ENCODE measurements at regions not wholly inside any gene's neighbourhood (a gene's known extent, or its start where the extent isn't known, plus 50 kb on each side); places are given as distances from the start of the nearest gene placed in this dataset.

- Histone ChIP-seq H3K27ac (ENCODE audit: control insufficient read depth, insufficient read depth, low read length) (no peak overlapping the region), H3K36me3 (ENCODE audit: control insufficient read depth in 2 of 2, extremely low read depth in 1 of 2, insufficient read depth in 2 of 2, low read length in 2 of 2) (no peaks in the 10 kb centered on the region), H3K9ac (ENCODE audit: control insufficient read depth, extremely low read depth, insufficient read depth, low read length) (no peak overlapping the region), H3K9me1 (ENCODE audit: control insufficient read depth, extremely low read depth, insufficient read depth, low read length) (no peaks in the 10 kb centered on the region), H3K27me3 (ENCODE audit: control insufficient read depth, extremely low read depth, insufficient read depth, low read length) (no peaks in the 10 kb centered on the region), H3K79me2 (ENCODE audit: control insufficient read depth, insufficient read depth, low read length) (no peaks in the 10 kb centered on the region), H2AFZ (ENCODE audit: control insufficient read depth, low read length) (no peak overlapping the region), H3K9me3 (ENCODE audit: control insufficient read depth, low read depth, low read length) (no peaks in the 10 kb centered on the region), H3K4me3 (ENCODE audit: control insufficient read depth in 2 of 3, extremely low read depth in 1 of 3, insufficient read depth in 2 of 3, low read depth in 1 of 3, low read length in 3 of 3) (no peak overlapping the region), H3K4me1 (ENCODE audit: control insufficient read depth, extremely low read depth, insufficient read depth, low read length) (no peaks in the 10 kb centered on the region), H3K4me2 (ENCODE audit: control insufficient read depth, extremely low read depth, insufficient read depth, low read depth, low read length) (no peak overlapping the region), H4K20me1 (ENCODE audit: control insufficient read depth, extremely low read depth, insufficient read depth, low read length) (no peaks in the 10 kb centered on the region)
- dilution Hi-C loops (cut with MboI; ENCODE audit: extremely low pct_ligation_motif_present, low sequenced_read_pairs) = no loop called here
- FAIRE-seq (no peak), DNase-seq (ENCODE audit: low read depth, low spot score) (no peak)
- no peak for TF ChIP-seq EZH2 (IDR thresholded peaks at IDR 0.05; ENCODE audit: low read length)
- TF ChIP-seq, protein P1, sequence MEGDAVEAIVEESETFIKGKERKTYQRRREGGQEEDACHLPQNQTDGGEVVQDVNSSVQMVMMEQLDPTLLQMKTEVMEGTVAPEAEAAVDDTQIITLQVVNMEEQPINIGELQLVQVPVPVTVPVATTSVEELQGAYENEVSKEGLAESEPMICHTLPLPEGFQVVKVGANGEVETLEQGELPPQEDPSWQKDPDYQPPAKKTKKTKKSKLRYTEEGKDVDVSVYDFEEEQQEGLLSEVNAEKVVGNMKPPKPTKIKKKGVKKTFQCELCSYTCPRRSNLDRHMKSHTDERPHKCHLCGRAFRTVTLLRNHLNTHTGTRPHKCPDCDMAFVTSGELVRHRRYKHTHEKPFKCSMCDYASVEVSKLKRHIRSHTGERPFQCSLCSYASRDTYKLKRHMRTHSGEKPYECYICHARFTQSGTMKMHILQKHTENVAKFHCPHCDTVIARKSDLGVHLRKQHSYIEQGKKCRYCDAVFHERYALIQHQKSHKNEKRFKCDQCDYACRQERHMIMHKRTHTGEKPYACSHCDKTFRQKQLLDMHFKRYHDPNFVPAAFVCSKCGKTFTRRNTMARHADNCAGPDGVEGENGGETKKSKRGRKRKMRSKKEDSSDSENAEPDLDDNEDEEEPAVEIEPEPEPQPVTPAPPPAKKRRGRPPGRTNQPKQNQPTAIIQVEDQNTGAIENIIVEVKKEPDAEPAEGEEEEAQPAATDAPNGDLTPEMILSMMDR (optimal IDR thresholded peaks at IDR 0.05 in 1 of 3, IDR thresholded peaks at IDR 0.05 in 1 of 3, conservative IDR thresholded peaks at IDR 0.05 in 1 of 3; ENCODE audit: extremely low read depth in 1 of 3, insufficient read depth in 2 of 3, low read length in 3 of 3) = no peak
These were observed 499.9 kb downstream of the TBL1XR1 start for GRCh38 chr3:176697284-176697889.

- dilution Hi-C loops (cut with MboI; ENCODE audit: extremely low pct_ligation_motif_present, low sequenced_read_pairs) = no loop called here
- H3K27ac ChIP-seq (ENCODE audit: control insufficient read depth, insufficient read depth, low read length) = no peak overlapping the region
These were observed 500.5 kb downstream of the TBL1XR1 start for GRCh38 chr3:176696816-176697215.

More at GRCh38 chr3:176696816-176697215, 500.5 kb downstream of the TBL1XR1 start:
- Histone ChIP-seq H2AFZ (ENCODE audit: control insufficient read depth, low read length) (no peak overlapping the region), H3K27me3 (ENCODE audit: control insufficient read depth, extremely low read depth, insufficient read depth, low read length) (no peaks in the 10 kb centered on the region), H3K4me1 (ENCODE audit: control insufficient read depth, extremely low read depth, insufficient read depth, low read length) (no peaks in the 10 kb centered on the region), H3K4me2 (ENCODE audit: control insufficient read depth, extremely low read depth, insufficient read depth, low read depth, low read length) (no peak overlapping the region), H3K4me3 (ENCODE audit: control insufficient read depth in 2 of 3, extremely low read depth in 1 of 3, insufficient read depth in 2 of 3, low read depth in 1 of 3, low read length in 3 of 3) (no peak overlapping the region), H3K9me3 (ENCODE audit: control insufficient read depth, low read depth, low read length) (no peaks in the 10 kb centered on the region), H3K9ac (ENCODE audit: control insufficient read depth, extremely low read depth, insufficient read depth, low read length) (no peak overlapping the region), H3K79me2 (ENCODE audit: control insufficient read depth, insufficient read depth, low read length) (no peaks in the 10 kb centered on the region), H3K9me1 (ENCODE audit: control insufficient read depth, extremely low read depth, insufficient read depth, low read length) (no peaks in the 10 kb centered on the region), H4K20me1 (ENCODE audit: control insufficient read depth, extremely low read depth, insufficient read depth, low read length) (no peaks in the 10 kb centered on the region), H3K36me3 (ENCODE audit: control insufficient read depth in 2 of 2, extremely low read depth in 1 of 2, insufficient read depth in 2 of 2, low read length in 2 of 2) (no peaks in the 10 kb centered on the region)
- DNase-seq (ENCODE audit: low read depth, low spot score) = no peak
- TF ChIP-seq EZH2 (IDR thresholded peaks at IDR 0.05; ENCODE audit: low read length) = no peak
- TF ChIP-seq, protein P1 (optimal IDR thresholded peaks at IDR 0.05 in 1 of 3, IDR thresholded peaks at IDR 0.05 in 1 of 3, conservative IDR thresholded peaks at IDR 0.05 in 1 of 3; ENCODE audit: extremely low read depth in 1 of 3, insufficient read depth in 2 of 3, low read length in 3 of 3) = no peak
- FAIRE-seq = no peak
